Fibroblast of skin of scalp (primary cell): ENCODE measurements at regions not wholly inside any gene's neighbourhood (a gene's known extent, or its start where the extent isn't known, plus 50 kb on each side); places are given as distances from the start of the nearest gene placed in this dataset.

Experiments used
- DNase-seq: peaks from one replicate; pipeline ENCODE4 v3.0.0-alpha.2; 2013

DNA sequence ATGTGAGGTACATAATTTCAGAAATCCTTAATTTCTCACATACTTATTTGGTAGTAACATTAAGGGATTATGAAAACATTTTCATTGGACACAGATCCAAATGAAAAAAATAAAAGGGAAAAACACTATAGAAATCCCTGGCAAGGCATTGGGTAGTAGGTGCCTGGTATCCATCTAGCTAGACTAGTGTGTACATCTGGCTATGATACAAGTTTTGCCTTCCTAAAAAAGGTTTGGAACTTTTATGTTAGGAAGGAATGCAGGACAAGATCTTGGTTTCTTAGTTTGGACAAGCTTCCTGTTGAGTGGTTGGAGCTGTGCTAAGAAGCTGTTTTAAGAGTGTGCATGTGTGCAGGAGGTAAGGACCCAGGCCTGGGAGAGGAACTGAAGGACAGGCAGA, 252.3 kb upstream of the GLI3 start:
- no peak for DNase-seq

DNA sequence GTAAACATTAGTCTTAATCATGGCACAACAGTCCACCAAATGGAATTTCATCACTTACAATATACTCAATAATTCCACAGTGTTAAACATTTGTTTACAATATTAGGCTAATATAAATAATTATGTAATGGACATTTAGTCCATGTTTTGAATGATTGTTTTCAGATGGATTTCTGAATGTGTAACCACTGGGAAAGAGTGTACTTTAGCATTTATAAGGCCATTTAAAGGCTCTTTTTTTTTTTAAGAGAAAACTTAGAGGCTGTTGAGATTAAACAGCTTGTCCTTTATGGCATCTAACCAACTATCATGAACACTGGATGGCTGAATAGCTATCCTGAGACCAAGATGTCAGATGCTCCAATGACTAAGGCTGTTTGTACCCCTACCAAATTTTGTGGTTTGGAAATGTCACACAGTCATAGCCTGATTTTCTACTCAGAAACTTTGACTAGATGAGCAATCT, 248.3 kb upstream of the GLI3 start:
- DNase-seq: no peak

DNA sequence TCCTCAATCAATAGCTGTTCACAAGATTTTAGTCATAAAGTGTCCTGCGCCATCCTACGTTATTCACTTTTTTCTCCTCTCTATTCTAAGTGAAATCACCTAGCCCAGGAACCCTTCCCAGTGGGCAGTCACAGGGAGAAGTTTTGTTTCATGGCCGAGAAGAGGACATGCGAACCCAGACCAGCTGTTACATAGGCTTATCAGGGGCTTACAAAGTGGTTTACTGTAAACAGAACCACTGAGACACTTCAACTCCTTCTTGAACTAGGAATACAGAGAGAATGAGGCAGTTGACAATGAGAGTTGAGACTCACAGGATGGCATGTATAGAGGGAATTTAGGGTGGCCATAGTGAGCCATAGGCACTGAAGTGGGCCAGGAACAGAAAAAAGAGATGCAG, 246.9 kb upstream of the GLI3 start:
- DNase-seq: no peak

DNA sequence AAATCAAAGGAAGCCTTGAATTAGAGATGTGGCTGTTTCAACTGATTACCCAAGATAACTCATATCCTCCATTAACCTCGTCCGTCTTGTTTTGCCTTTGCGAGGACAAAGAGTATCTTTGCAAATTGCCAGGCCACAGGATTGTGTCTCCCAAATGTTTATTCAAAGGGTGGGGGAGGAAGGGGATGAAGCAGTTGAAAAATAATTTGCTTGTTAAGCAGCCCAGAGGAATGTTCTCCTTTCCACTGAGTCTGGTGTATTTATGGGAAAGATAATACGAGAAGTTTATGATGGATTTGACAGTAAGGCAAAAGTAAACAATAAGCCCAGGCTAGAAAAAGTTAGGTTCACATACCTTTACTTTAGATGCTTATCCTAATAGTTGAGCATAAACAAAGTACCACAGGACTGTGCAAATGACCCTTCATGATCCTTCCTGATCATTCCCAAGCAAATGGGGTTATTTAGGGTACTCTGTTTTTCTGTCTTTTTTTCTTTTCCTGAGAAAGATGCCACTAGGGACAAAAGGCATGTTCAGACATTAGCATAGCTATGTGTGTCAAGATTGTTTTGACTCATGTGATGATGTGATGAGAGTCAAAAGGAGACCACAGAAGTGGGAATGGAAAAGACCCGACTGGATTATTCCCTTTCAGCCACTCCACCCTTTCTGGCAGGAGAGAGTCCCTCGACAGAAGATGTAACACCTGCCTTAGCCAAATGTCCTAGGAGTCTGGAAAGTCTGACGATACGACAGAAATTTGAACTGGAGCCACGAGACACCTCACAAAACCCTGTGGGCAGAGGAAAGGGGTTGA, 243.0 kb upstream of the GLI3 start:
- DNase-seq: peak; percentile 76

DNA sequence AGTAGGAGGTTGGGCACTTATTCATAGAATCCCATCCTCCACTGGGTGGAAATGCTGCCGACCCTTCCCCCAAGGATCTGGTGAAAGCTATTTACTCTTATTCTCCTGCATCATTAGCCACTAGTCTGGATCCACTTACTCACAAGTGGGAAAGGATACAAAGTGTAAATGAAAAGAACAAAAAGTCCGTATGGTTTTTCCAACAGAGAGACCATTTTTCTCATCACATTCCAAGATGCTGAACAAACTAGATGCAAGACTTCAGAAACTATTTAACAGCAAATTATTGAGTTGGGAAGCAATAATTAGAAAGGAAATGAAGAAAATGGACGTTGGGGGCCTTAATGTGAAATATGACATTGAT, 242.4 kb upstream of the GLI3 start:
- peak; percentile 55 for DNase-seq

DNA sequence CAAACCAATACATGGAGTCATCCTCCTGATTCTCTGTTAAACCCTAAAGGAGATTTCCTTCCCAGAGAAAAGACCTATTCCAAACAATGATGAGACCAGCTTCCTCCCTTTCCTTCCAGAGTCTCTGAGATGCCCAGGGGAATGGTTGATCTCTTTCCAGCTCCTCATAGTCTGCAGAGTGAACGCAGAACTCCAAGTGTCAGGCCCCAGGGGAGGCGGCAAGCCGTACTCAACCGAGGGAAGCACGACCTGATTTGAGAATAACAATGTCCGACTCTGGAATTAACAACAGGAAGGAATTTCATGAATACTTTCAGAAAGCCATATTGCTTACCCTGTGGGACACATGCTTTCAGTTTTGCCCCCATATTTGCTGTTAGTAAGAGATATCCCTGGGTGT, 241.7 kb upstream of the GLI3 start:
- no peak for DNase-seq

DNA sequence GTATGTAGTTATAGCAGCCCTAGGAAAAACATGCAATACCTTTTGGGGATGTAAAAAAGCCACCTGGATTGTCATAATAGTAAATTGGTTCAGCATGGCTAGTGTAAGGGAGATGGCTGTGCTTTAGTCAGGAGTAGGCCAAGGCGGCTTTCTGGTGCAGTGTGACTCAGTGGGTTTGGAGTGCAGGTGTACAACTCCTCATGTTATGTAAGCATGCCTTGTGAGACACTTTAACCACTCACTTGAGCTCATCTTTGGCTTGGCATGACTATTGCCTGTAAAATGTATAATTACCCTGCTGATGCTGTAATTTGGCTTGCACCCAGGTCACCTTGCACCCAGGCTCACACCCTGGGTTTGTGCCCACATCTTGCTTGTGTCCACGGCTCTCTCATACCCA, 239.2 kb upstream of the GLI3 start:
- DNase-seq: no peak

DNA sequence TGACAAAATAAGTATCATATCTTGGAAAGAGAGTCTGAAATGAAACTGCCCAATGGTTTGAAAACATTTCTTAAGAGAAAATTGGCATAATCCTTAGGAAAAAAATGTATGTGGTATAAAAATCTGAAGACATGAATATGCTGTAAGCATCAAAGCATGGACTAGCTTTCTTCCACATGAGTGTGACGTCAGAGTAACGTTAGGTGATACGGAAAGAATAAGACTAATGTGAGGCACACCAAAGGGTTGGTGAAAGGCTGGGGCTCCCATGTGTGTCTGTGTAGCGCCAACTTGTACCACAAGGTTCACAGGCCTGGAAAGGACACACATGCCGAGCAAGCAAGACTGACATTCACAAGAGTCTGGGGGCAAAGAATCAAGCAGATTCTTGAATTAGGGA, 238.1 kb upstream of the GLI3 start:
- no peak for DNase-seq

DNA sequence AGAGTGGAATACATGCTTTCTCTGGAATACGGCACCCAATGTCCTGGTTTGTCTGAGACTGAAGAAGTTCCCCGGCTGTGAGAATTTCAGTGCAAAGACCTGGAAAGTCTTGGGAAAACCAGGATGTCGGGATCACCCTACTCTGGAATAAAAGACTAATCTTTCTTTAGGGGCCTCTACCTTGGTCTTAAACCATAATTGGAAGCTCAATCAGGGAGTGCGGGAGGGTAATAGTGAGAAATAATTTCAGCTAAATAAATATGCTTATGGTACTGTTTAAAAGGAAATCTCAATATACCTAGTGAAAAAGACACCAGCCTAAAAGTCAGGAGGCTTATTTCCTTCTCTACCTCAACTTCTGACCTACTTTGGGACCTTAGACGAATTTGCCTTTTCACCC, 236.1 kb upstream of the GLI3 start:
- DNase-seq: no peak

DNA sequence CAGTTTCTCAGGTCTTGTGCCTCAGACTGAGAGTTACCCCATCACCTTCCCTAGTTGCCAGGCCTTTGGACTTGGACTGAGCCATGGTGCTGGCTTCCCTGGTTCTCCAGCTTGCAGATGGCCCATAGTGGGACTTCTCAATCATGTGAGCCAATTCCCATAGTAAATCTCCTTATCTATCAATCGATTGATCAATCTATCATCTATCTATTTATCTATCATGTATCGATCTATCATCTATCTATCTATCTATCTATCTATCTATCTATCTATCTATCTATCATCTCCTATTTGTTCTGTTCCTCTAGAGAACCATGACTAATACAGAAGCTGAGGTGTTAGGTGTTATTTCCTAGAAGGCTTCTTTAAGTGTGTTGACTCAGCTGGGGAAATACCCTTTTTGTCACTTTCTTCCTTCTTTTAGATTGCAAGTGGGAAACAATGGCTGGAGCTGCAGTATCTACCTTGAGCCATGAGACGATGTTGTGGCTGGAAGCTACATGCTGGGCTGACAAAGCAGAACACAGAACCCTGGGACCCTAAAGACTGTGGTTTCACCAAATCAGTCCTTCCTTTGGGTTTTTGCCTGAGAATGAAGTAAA, 234.7 kb upstream of the GLI3 start:
- DNase-seq: no peak

DNA sequence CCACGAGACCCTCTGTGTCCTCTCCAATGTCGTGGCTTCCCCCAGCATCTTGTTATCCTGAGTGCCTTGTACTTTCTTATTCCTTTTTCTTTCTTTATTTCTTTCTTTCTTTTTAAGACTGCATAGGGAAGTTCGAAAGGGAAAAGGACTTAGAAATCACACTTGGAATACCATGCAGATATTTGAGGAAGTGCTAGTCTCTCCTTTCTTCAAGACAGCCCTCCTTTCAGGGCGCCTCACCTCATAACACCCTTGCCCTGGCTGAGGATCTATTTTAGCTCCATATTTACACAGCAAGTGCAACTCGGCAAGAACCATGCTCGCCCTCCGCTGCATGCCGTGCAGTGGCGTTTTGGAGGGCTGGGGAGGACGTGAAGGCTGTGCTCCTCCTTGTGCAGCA, 232.3 kb upstream of the GLI3 start:
- no peak for DNase-seq

DNA sequence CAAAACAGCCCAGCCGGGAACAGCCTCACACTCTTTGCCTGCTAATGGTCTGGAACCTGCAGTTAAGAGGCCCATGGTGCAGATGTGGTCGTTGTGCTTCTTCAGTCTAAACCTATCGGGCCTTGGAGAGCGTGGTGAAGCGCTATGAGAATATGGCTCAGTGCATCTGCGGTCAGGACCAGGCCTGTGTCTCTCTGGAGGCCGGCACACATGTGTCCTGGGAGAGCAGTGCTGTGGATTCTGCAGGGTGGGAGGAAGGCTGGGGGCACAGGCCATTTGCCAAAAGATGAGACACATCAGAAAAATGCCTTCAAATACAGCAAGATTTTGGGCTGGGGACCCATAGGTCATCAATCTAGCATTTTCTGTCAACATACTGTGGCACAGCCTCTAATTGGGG, 231.5 kb upstream of the GLI3 start:
- no peak for DNase-seq

DNA sequence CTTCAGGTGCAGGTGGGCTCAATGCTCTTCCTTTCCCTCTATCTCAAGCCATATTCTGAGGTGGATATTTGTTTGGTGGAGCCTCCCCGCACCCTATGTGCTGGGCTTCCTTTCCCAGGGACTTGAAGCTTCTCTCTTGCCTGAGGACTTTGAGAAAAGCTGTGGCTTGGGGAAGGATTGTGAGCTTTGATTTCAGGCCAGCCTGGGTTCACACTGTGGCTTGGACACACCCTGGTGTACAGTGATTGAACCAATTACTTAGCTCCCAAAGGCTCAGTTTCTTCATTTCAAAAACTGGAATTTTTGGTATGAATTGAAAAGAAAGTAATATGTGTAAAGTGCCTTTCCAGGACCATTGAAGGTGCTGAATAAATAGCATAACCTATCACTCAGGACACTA, 224.5 kb upstream of the GLI3 start:
- DNase-seq: no peak

DNA sequence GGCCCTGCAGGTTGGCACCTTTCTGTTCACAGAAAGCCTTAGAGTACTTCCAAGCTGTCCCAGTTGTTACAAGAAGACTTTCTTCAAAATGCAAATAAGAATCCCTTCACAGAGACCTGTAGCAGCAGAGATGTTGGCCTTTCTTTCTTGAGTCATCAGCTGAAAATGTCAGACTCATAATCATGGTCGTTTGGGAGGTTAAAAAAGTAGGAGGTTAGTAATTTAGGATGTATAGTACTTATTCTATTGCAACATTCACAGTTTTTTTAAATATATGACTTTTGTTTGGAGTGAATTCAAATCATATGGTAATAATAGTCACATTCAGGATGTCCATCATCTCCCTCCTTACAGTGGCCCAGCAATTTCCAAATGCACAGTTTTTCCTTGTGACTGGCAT, 223.9 kb upstream of the GLI3 start:
- DNase-seq: peak; percentile 46

DNA sequence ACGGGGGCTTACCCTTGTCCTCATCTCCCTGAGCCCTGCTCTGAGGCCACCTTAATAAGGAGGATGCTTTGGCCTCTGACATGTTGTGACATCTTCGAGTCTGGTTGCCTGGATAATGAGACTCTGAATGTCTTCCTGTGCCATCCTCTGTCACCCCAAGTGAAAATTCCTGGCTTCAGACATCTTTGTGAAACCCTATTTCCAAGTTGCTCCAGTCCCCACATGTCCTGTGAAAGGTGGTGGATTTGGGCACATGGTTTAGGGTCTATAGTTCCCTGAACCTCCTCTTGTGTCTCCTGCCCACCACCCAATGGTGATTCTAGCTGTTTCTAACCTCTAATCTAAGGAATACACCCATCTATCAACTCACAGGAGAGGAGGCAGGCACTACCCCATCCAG, 223.1 kb upstream of the GLI3 start:
- no peak for DNase-seq

DNA sequence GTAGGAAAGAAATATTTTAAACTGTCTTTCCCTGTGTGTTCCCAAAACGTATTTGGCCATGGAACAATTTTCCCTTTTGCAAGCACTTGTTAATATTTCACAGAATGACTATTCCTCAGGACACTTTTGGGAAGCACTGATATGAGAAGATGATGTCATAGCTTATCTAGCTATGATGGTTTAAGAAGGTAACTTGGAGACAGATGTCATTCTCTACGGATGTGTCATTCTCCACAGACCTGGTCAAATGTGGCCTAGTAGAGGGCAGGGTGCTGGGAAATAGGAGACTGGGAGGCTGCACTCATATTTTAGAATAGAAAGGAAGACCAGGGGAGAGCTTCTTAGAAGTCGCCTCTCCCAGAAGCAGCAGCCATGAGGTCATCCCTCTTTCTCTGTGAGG, 220.7 kb upstream of the GLI3 start:
- DNase-seq: no peak

DNA sequence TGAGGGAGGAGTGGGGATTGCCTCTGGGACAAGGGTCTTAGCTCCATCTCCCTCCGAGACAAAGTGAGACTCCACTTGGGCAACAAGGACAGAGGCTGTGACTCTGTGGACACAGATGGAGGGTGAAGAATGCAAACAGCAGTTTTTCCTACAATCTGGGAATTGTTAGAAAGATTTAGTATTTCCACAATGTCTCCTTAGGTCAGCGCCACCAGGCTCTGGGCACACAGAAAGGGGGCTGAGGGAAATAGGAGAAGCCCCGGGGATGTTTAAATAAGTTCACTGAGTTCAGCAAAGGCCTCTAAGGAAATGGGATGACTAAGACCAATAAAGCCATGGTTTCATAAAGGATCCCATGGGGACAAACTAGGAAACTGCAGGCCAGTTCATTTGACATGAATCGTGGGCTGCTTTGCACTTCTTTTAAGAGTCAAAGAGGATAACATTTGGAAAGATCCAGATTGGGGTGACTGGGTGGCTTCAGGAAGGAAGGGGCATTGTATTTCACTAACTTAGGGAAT, 219.8 kb upstream of the GLI3 start:
- peak; percentile 46 for DNase-seq

DNA sequence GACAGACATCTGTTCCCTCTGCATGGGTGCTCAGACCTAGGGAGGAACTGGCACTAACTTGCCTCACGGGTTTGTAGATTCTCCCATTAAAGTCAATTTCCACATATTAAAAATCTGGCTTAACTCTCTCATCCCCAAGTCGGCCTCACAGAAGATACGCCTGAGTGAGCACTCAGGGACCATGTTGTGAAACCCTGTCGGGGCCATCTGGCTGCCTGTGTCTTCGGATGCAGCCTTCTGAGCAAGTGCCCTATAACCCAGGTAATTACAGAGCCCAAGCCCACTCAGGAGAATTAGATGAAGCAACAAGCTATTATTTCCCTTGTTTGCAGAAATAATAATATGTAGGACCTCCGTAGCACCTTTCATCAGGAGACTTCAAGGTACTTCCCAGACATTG, 219.3 kb upstream of the GLI3 start:
- no peak for DNase-seq

DNA sequence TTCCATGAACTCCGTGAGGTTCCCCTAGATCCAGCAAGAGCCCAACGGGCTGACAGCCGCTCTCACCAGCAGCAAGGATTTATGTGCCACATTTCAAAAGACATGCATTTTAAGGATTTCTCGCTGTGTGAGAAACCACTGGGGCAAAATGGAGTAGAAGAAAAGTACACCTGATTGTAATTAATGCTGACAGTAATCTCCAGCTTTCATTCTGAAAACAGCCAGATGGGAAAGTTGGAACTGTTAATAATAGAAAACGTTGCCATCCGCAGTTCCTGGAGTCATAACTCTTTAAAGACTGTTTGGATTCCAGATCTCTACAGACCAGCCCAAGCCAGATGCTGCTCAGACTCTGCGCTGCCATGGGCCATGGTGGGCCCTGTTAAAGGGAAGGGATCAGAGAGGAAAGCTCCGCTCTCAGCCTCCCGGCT, 216.9 kb upstream of the GLI3 start:
- DNase-seq: peak; percentile 36

DNA sequence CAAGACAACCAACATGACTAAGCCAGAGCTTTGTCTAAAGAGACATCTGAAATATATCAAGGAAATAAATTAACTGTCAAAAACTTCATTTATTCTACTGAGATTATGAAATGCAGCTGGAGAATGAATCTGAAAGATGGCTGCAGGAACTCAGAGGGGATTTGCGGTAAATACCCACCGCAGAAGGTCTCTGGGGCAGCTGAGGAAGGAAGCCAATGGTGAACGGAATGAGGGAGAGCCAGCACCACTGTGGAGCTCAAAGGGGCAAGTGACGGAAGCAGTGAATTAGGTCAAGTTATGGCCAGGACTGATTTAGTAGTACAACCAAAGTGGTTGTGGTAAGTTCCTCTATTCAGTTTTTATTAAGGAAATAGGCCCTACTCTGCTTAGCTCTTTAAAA, 215.3 kb upstream of the GLI3 start:
- DNase-seq: peak; percentile 56

DNA sequence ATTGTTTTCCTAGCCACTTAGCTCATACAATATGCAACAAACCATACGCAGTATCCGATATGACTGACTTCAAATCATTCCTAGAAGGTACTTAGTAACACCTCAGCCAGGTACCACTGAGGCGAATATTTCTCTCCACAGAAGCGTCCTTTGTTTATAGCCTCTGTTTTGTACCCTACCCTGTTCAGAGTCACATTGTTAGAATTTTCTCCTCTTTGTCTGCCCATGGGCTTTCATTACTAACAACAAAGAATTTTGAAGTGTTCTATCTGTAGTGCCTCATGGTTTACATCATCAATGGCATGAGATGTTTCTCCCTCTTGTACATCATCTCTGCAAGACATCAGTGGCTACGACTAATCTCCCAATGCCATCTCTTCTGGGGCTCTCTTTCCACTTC, 212.4 kb upstream of the GLI3 start:
- no peak for DNase-seq

DNA sequence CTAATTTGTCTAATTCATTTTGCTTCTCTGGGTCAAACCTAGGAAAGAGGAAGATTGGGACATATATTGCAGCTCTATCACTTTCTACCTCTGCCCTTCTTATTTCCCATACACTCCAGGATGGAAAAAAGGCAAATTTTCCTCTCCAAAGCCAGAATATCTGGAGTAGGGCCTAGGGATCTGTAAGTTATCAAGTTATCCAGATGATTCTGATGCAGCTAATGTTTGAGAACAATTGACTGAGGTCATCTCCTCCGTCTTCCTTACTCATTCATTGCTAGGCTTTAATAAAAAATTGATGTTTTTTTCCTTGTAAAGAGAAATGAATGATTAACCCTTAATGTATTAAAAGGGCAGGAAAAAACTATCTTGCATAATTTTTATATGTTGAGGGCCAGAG, 211.9 kb upstream of the GLI3 start:
- no peak for DNase-seq

DNA sequence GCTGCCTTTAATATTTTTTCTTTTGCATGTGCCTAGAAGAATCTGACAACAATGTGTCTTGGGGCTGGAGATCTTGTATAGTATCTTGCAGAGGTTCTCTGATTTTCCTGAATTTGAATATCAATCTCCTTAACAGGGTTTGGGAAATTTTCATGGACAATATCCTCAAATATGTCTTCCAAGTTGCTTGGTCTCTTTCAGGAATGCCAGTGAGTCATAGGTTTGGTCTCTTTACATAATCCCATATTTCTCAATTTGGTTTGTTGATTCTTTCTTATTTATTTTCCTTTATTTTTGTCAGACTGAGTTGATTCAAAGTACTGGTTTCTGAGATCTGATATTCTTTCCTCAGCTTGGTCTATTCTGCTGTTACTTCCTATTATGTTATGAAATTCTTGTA, 208.7 kb upstream of the GLI3 start:
- DNase-seq: peak; percentile 60

DNA sequence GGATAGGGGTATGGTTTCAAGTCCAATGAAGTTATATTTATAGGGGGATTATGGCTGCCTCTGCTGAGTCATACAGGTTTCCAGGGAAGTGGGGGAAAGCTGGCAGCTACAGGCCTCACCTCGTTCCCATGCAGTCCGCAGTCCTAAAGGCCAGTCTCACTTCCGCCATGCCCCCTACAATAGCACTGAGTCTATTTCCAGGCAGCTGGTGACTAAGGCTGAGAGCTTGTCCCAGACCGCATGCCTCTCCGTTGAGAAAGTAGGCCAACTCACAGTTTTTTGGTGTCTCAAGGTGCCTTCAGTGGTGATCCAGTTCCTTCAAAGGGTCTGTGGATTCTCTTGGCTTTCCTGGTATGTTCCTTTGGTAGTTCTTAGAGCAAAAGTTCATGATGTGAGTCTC, 203.9 kb upstream of the GLI3 start:
- no peak for DNase-seq
